ENCODE measurements at regions not wholly inside any gene's neighbourhood (a gene's known extent, or its start where the extent isn't known, plus 50 kb on each side); places are given as distances from the start of the nearest gene placed in this dataset.

- Histone ChIP-seq H3K79me2 (ENCODE audit: insufficient read depth, low read depth, low read length) (no peaks in the 10 kb centered on the region), H2AFZ (ENCODE audit: low read length) (no peak overlapping the region), H4K20me1 (ENCODE audit: insufficient read depth, low read length) (no peaks in the 10 kb centered on the region), H3K4me1 (ENCODE audit: insufficient read depth, low read length, poor library complexity, severe bottlenecking) (no peaks in the 10 kb centered on the region), H3K27ac (ENCODE audit: low read depth, low read length, poor library complexity, severe bottlenecking) (no peak overlapping the region), H3K4me3 (ENCODE audit: low read depth, low read length, poor library complexity, severe bottlenecking) (no peak overlapping the region), H3K9me3 (ENCODE audit: low read length) (no peaks in the 10 kb centered on the region), H3K36me3 (ENCODE audit: insufficient read depth, low read length) (no peaks in the 10 kb centered on the region), H3K9me2 (ENCODE audit: insufficient read depth, low read length) (no peaks in the 10 kb centered on the region), H3K4me2 (ENCODE audit: low read length) (no peak overlapping the region)
- ChIA-PET CTCF (ENCODE audit: unreplicated experiment) (no interaction called here), POLR2A (no interaction called here)
- no peak for TF ChIP-seq EZH2phosphoT487 (IDR thresholded peaks at IDR 0.05; ENCODE audit: borderline replicate concordance, low read depth, low read length)
- TF ChIP-seq CTCF (conservative IDR thresholded peaks at IDR 0.05; ENCODE audit: low read length), result no peak
- no peak for DNase-seq (ENCODE audit: low spot score)
- intact Hi-C loops (cut with micrococcal nuclease; ENCODE audit: unreplicated experiment), result no loop called here
- BruUV-seq (replicated peaks), result no TSS peak
These were observed 62.8 kb upstream of the C1orf87 start for GRCh38 chr1:60136395-60136794.

GRCh38 chr1:60134716-60135115, 61.1 kb upstream of the C1orf87 start:
- Histone ChIP-seq H3K4me2 (ENCODE audit: low read length) (no peak overlapping the region), H3K9me3 (ENCODE audit: low read length) (no peaks in the 10 kb centered on the region), H3K9me2 (ENCODE audit: insufficient read depth, low read length) (no peaks in the 10 kb centered on the region), H3K27ac (ENCODE audit: low read depth, low read length, poor library complexity, severe bottlenecking) (no peak overlapping the region), H3K79me2 (ENCODE audit: insufficient read depth, low read depth, low read length) (no peaks in the 10 kb centered on the region), H2AFZ (ENCODE audit: low read length) (no peak overlapping the region), H4K20me1 (ENCODE audit: insufficient read depth, low read length) (no peaks in the 10 kb centered on the region), H3K36me3 (ENCODE audit: insufficient read depth, low read length) (no peaks in the 10 kb centered on the region), H3K4me1 (ENCODE audit: insufficient read depth, low read length, poor library complexity, severe bottlenecking) (no peaks in the 10 kb centered on the region), H3K4me3 (ENCODE audit: low read depth, low read length, poor library complexity, severe bottlenecking) (no peak overlapping the region)
- DNase-seq (ENCODE audit: low spot score), result no peak
- TF ChIP-seq EZH2phosphoT487 (IDR thresholded peaks at IDR 0.05; ENCODE audit: borderline replicate concordance, low read depth, low read length) (no peak), CTCF (conservative IDR thresholded peaks at IDR 0.05; ENCODE audit: low read length) (no peak)
- CTCF ChIA-PET (ENCODE audit: unreplicated experiment), result no interaction called here
- intact Hi-C loops (cut with micrococcal nuclease; ENCODE audit: unreplicated experiment), result no loop called here
- POLR2A ChIA-PET, result no interaction called here
- BruUV-seq (replicated peaks), result no TSS peak

GRCh38 chr1:60133848-60134247, 60.3 kb upstream of the C1orf87 start:
- TF ChIP-seq EZH2phosphoT487 (IDR thresholded peaks at IDR 0.05; ENCODE audit: borderline replicate concordance, low read depth, low read length), result no peak
- TF ChIP-seq CTCF (conservative IDR thresholded peaks at IDR 0.05; ENCODE audit: low read length), result no peak
- H3K79me2 ChIP-seq (ENCODE audit: insufficient read depth, low read depth, low read length), result no peaks in the 10 kb centered on the region
- no peak overlapping the region for H3K4me3 ChIP-seq (ENCODE audit: low read depth, low read length, poor library complexity, severe bottlenecking)
- no peaks in the 10 kb centered on the region for H4K20me1 ChIP-seq (ENCODE audit: insufficient read depth, low read length)
- no TSS peak for BruUV-seq (replicated peaks)
- no peak overlapping the region for H2AFZ ChIP-seq (ENCODE audit: low read length)
- H3K27ac ChIP-seq (ENCODE audit: low read depth, low read length, poor library complexity, severe bottlenecking), result no peak overlapping the region
- H3K4me2 ChIP-seq (ENCODE audit: low read length), result no peak overlapping the region
- no peaks in the 10 kb centered on the region for H3K9me3 ChIP-seq (ENCODE audit: low read length)
- intact Hi-C loops (cut with micrococcal nuclease; ENCODE audit: unreplicated experiment), result no loop called here
- no peak for DNase-seq (ENCODE audit: low spot score)
- CTCF ChIA-PET (ENCODE audit: unreplicated experiment), result no interaction called here
- no peaks in the 10 kb centered on the region for H3K9me2 ChIP-seq (ENCODE audit: insufficient read depth, low read length)
- no peaks in the 10 kb centered on the region for H3K4me1 ChIP-seq (ENCODE audit: insufficient read depth, low read length, poor library complexity, severe bottlenecking)
- POLR2A ChIA-PET, result no interaction called here
- no peaks in the 10 kb centered on the region for H3K36me3 ChIP-seq (ENCODE audit: insufficient read depth, low read length)

Measured in OCI-LY7 (cell line).